GM19193 (cell line): ENCODE measurements at regions not wholly inside any gene's neighbourhood (a gene's known extent, or its start where the extent isn't known, plus 50 kb on each side); places are given as distances from the start of the nearest gene placed in this dataset.

Experiments used
- POLR2A ChIP-seq: IDR thresholded peaks from 4 replicates; pipeline ENCODE4 v1.6.1; 2011; ENCODE audit not compliant: insufficient read depth, insufficient read length; ENCODE audit errors: extremely low read depth

DNA sequence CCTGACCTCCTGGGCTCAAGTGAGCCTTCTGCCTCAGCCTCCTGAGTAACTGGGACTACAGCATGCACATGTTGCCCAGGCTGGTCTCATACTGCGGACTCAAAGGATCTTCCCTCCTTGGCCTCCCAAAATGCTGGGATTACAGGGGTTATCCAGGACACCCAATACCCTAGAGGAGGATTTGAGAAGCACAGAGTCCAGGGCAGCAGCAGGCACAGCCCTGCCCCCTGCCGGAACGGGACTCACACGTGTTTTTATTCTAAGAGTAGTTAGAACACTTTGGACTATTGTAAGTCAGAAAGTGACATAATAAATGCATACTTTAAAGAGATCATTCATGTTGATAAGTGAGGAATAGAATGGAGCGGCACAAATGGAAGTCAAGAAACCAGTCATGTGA lies 80.2 kb downstream of the C6orf118 start:
- TF ChIP-seq POLR2A, result no peak

- TF ChIP-seq POLR2A, result no peak
Measured at GRCh38 chr6:165227644-165228329, 81.6 kb downstream of the C6orf118 start.

GRCh38 chr6:165223736-165224135 lies 85.7 kb downstream of the C6orf118 start:
- no peak for TF ChIP-seq POLR2A

- TF ChIP-seq POLR2A, result no peak
Measured at GRCh38 chr6:165223101-165223500, 86.3 kb downstream of the C6orf118 start.

DNA sequence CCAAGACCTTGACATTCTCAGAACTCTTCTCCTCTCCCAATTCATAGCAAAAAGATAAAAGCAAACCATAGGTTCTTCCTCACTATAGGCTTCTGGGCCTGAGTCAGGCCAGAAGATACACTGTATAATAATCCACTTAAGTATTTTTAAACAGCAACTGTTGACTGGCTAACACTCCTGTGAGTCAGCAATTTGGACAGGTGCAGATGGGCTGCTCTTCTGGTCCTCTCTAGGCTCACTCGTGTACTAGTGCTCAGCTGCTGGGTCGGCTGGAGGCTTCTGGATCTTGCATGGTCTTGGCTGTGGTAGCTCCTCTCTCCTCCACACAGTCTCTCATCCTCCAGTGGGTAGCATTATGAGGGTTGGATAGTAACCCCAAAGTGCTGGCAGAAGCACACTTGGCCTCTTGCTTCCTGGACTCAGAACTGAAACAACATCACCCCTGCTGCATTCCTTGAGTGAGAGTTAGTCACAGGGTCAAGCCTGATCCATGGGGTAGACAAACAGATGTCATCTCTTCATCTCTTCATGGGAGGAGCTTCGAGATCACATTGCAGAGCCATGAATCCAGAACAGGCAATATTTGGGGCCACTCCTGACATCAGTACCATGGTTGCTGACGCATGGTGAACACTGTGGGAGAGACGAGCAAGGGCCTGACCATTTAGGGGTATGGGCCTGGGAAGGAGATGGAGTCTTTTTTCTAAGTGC lies 86.9 kb downstream of the C6orf118 start:
- TF ChIP-seq POLR2A, result no peak

- no peak for TF ChIP-seq POLR2A
Measured at GRCh38 chr6:165220045-165220444, 89.4 kb downstream of the C6orf118 start.

DNA sequence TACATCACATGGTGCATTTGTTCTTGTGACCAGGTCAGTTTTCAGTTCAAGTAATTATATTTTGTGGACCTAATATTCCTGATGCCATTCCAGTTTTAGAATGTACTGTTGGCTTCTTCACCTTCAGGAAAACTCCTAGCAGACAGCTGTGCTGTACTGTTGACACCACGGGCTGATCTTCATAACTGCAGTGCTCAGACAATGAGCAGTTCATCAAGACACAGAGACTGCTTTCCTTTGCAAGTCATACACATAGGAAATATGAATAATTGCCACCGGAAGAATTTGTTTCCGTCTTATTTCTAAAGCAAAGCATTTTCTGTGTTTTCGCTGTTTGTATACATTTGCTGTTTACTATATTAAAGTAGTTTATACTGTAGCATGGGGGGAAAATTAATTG lies 89.8 kb downstream of the C6orf118 start:
- TF ChIP-seq POLR2A, result no peak

DNA sequence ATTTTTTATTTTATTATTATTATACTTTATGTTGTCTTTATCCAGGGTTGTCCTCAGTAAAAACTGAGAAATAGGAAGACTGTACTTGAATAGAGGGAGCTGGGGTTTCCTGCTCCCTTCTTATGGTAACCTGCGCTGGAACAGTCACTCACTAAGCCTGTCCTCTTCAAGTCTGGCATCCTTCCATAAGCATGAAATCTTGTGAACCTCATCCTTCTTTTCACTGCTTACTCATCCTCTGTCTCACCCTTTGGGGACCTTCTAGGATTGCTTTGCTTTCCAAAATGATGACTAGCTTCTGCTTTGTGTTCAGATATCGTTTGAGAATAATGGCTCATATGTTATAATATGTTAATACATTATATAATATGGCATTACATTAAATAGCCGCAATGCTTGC lies 90.6 kb downstream of the C6orf118 start:
- no peak for TF ChIP-seq POLR2A

GRCh38 chr6:165206798-165207197 lies 102.6 kb downstream of the C6orf118 start:
- no peak for TF ChIP-seq POLR2A

DNA sequence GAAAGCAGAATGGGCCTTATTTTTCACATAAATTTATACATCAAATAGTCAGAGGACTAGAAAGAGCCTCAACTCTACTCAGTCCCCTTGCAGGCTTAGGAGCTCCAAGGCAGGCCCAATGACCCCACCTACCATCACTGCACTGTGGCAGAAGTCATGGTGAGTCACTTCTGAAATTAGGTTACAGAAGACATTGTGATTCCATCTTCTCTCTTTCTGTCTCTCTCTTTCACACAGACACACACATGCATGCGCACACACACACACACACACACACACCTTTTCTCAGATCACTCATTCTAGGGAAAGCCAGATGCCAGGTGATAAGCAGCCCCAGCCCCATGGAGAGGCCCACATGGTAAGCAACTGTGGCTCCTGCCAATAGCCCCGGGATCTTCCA lies 103.8 kb downstream of the C6orf118 start:
- no peak for TF ChIP-seq POLR2A

DNA sequence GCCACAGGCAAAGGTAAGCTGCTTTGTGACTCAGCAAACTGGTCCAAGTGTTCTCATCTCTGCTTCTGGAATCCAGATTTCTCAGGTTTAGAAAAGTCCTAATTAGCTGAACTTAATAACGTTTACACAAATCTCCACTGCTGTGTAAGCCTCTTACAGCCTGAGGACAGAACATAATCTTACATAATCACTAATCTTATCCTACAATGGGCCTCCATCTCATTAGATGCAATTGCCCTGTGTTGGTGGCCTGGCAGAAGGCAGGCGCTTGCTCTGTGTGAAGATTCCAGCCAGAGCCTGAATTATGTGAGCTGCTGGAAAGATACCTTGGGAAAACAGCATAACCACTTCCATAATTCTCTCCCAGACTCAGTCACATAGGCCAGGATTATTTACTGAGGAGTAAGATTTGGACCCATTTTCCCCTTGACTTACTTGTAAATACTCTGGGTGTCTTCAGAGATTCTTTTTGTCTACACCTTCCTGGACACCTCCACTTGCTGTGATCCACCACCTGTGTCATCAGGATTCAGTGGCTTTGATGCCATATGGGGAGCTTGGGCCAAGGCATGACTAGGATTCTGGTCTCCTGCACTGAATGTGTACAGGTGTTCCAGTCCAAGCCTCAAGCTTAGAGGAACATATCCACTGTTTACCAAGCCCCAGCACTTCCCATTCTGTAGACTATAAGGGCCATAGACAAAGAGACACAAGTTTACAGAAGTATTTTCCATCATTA lies 104.4 kb downstream of the C6orf118 start:
- TF ChIP-seq POLR2A, result no peak

DNA sequence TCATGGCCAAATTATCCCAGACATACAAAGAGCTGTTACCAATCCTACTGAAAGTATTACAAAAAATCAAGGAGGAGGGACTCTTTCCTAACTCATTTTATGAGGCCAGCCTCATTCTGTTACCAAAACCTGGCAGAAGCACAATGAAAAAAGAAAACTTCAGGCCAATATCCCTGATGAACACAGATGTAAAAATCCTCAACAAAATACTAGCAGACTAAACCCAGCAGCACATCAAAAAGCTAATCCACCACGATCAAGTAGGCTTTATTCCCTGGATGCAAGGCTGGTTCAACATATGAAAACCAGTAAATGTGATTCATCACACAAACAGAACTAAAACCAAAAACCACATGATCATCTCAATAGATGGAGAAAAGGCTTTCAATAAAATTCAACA lies 109.2 kb downstream of the C6orf118 start:
- TF ChIP-seq POLR2A, result no peak

GRCh38 chr6:165191461-165191860 lies 117.9 kb downstream of the C6orf118 start:
- TF ChIP-seq POLR2A, result no peak

DNA sequence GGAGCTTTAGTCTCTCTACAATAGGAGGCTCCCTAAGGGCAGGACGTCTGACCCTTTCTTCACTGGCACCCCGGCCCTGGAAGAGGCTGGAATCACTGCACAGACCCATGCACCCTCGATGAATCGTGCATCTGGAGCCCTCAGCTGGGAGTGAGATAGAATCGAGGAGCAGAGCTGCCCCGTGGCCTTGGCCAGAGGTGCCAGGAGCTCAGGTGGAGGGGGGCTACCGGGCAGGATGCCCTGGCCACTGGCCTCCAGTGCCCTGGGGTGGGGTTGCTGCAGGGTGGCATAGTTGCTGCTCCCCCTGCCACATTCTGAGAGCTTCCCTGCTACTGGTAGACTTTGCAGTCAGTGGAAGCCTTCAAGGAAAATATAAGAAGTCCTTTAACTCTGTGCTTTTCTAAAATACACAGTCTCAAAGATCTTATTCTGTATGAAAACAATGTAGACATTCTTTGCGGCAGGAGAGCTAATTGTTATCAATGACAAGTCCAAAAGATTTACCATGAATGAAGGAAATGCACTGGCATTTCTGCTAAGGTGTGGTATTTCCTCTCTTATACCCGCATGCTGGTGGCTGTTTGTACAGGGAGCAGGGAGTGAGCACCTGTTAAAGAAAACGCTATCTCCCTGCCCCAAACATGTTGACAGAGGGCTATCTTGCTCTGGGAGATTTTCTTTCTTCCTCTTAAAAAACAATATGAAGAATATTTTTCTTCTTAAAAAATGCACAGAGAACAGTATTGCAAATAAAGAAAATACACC lies 122.8 kb downstream of the C6orf118 start:
- no peak for TF ChIP-seq POLR2A

GRCh38 chr6:165186041-165186440 lies 123.4 kb downstream of the C6orf118 start:
- no peak for TF ChIP-seq POLR2A
